ENCODE measurements at regions not wholly inside any gene's neighbourhood (a gene's known extent, or its start where the extent isn't known, plus 50 kb on each side); places are given as distances from the start of the nearest gene placed in this dataset.

GRCh38 chr6:119565893-119566292 lies 216.3 kb upstream of the MAN1A1 start:
- Histone ChIP-seq H3K27ac (no peak overlapping the region), H3K4me3 (no peak overlapping the region), H3K4me1 (no peaks in the 10 kb centered on the region), H3K27me3 (no peaks in the 10 kb centered on the region), H3K36me3 (no peaks in the 10 kb centered on the region), H3K9me3 (no peaks in the 10 kb centered on the region)
- DNase-seq, result no peak
- TF ChIP-seq POLR2A (IDR thresholded peaks at IDR 0.05) (no peak), CTCF (IDR thresholded peaks at IDR 0.05) (no peak)

GRCh38 chr6:119562168-119562567 lies 212.6 kb upstream of the MAN1A1 start:
- Histone ChIP-seq H3K27ac (no peak overlapping the region), H3K36me3 (no peaks in the 10 kb centered on the region), H3K27me3 (no peaks in the 10 kb centered on the region), H3K9me3 (no peaks in the 10 kb centered on the region), H3K4me1 (no peaks in the 10 kb centered on the region), H3K4me3 (no peak overlapping the region)
- no peak for DNase-seq
- no peak for TF ChIP-seq CTCF (IDR thresholded peaks at IDR 0.05)
- no peak for TF ChIP-seq POLR2A (IDR thresholded peaks at IDR 0.05)

GRCh38 chr6:119559586-119559985 lies 210.0 kb upstream of the MAN1A1 start:
- no peak overlapping the region for H3K27ac ChIP-seq
- no peaks in the 10 kb centered on the region for H3K4me1 ChIP-seq
- TF ChIP-seq CTCF (IDR thresholded peaks at IDR 0.05), result no peak
- TF ChIP-seq POLR2A (IDR thresholded peaks at IDR 0.05), result no peak
- no peak for DNase-seq
- no peaks in the 10 kb centered on the region for H3K36me3 ChIP-seq
- no peaks in the 10 kb centered on the region for H3K9me3 ChIP-seq
- H3K4me3 ChIP-seq, result no peak overlapping the region
- no peaks in the 10 kb centered on the region for H3K27me3 ChIP-seq

- Histone ChIP-seq H3K9me3 (no peaks in the 10 kb centered on the region), H3K36me3 (no peaks in the 10 kb centered on the region), H3K27ac (no peak overlapping the region), H3K27me3 (no peaks in the 10 kb centered on the region), H3K4me3 (no peak overlapping the region), H3K4me1 (no peaks in the 10 kb centered on the region)
- no peak for TF ChIP-seq POLR2A (IDR thresholded peaks at IDR 0.05)
- TF ChIP-seq CTCF (IDR thresholded peaks at IDR 0.05), result no peak
- DNase-seq, result no peak
Measured at GRCh38 chr6:119557239-119557638, 207.7 kb upstream of the MAN1A1 start.

GRCh38 chr6:119552021-119552420 lies 202.5 kb upstream of the MAN1A1 start:
- Histone ChIP-seq H3K4me3 (no peak overlapping the region), H3K27me3 (no peaks in the 10 kb centered on the region), H3K27ac (no peak overlapping the region), H3K36me3 (no peaks in the 10 kb centered on the region), H3K9me3 (no peaks in the 10 kb centered on the region), H3K4me1 (no peaks in the 10 kb centered on the region)
- no peak for DNase-seq
- TF ChIP-seq CTCF (IDR thresholded peaks at IDR 0.05), result no peak
- no peak for TF ChIP-seq POLR2A (IDR thresholded peaks at IDR 0.05)

GRCh38 chr6:119547024-119547423 lies 197.5 kb upstream of the MAN1A1 start:
- Histone ChIP-seq H3K9me3 (no peaks in the 10 kb centered on the region), H3K36me3 (no peaks in the 10 kb centered on the region), H3K27ac (no peak overlapping the region), H3K27me3 (no peaks in the 10 kb centered on the region), H3K4me1 (no peaks in the 10 kb centered on the region), H3K4me3 (no peak overlapping the region)
- no peak for TF ChIP-seq POLR2A (IDR thresholded peaks at IDR 0.05)
- TF ChIP-seq CTCF (IDR thresholded peaks at IDR 0.05), result no peak
- DNase-seq, result no peak

All from Peyer's patch (tissue), 4 donors.